ENCODE measurements at regions not wholly inside any gene's neighbourhood (a gene's known extent, or its start where the extent isn't known, plus 50 kb on each side); places are given as distances from the start of the nearest gene placed in this dataset.

DNA sequence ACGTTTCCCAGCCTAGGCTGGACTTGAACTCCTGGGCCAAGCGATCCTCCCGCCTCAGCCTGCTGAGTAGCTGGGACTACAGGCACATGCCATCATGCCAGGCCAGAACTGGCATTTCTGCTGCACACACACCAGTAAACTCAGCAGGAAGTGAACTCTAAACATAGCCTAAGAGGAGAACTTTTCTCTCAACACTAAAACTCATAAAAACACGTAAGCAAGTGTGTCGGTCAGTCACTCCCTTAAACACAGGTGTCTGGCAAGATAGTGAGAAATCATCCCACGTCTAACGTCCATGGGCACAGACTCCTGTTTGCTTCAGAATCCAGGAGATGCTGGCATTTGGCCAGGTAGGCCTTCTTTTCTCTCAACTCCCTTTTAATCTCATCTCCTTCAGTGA is 104.8 kb downstream of the RPL27A start:
- Histone ChIP-seq H3K27ac (ENCODE audit: poor library complexity, severe bottlenecking) (peak overlapping the region; percentile 58), H3K4me1 (ENCODE audit: insufficient read depth, poor library complexity, severe bottlenecking) (peaks cover 17% of the 10 kb centered on the region), H3K36me3 (ENCODE audit: low read depth) (peaks cover 18% of the 10 kb centered on the region), H3K27me3 (ENCODE audit: insufficient read depth, poor library complexity, severe bottlenecking) (no peaks in the 10 kb centered on the region), H3K9me3 (ENCODE audit: severe bottlenecking) (no peaks in the 10 kb centered on the region), H3K4me3 (ENCODE audit: severe bottlenecking) (no peak overlapping the region)
- TF ChIP-seq CTCF (IDR thresholded peaks at IDR 0.05; ENCODE audit: poor library complexity, severe bottlenecking) = no peak
- DNase-seq (ENCODE audit: low spot score) (no peak), ATAC-seq (ENCODE audit: low read depth) (peak; percentile 85)

DNA sequence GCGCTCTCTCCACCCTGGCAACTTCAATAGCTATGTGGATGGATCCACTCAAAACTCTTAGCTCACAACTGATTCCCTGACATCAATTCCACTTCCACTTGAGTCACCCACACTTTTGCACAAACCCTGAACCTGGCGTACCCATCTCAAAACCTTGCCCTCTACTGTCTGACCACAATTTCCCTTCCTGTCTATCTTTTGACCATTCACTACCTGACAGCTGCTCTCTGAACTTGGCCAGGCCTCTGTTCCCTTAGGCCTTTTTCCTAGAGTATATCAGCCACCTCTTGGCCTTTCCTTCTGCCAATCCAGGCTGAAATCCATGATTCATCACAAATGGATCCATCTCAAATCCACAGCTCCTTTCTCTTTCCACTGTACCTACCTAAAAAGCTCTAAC is 106.0 kb downstream of the RPL27A start:
- Histone ChIP-seq H3K9me3 (ENCODE audit: severe bottlenecking) (no peaks in the 10 kb centered on the region), H3K4me3 (ENCODE audit: severe bottlenecking) (no peak overlapping the region), H3K4me1 (ENCODE audit: insufficient read depth, poor library complexity, severe bottlenecking) (peaks cover 21% of the 10 kb centered on the region), H3K27ac (ENCODE audit: poor library complexity, severe bottlenecking) (peak overlapping the region; percentile 58), H3K27me3 (ENCODE audit: insufficient read depth, poor library complexity, severe bottlenecking) (no peaks in the 10 kb centered on the region), H3K36me3 (ENCODE audit: low read depth) (peaks cover 29% of the 10 kb centered on the region)
- no peak for ATAC-seq (ENCODE audit: low read depth)
- no peak for DNase-seq (ENCODE audit: low spot score)
- TF ChIP-seq CTCF (IDR thresholded peaks at IDR 0.05; ENCODE audit: poor library complexity, severe bottlenecking) = no peak

GRCh38 chr11:8789864-8790263 is 107.3 kb downstream of the RPL27A start:
- ATAC-seq (ENCODE audit: low read depth) (no peak), DNase-seq (ENCODE audit: low spot score) (no peak)

DNA sequence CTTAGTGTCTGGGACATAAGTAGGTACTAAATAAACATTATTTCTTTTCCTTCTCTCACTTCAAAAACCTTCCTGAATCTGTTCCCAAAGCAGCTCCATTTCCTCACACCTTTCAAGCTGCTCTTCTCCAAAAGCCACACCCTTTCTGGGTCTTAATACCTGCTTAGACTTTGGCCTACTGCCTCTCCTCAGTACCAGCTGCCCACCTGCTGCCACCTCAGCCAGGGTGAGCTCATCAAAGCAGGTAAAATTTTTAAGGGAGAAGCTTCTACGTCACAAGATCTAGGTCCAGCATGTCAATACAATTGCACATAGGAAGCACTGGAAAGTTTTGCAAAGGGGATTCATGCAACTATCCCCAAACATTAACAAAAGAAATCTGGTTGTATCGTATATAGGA is 108.4 kb downstream of the RPL27A start:
- ATAC-seq (ENCODE audit: low read depth) (no peak), DNase-seq (ENCODE audit: low spot score) (no peak)
- Histone ChIP-seq H3K27ac (ENCODE audit: poor library complexity, severe bottlenecking) (no peak overlapping the region), H3K4me1 (ENCODE audit: insufficient read depth, poor library complexity, severe bottlenecking) (peaks cover 21% of the 10 kb centered on the region), H3K27me3 (ENCODE audit: insufficient read depth, poor library complexity, severe bottlenecking) (no peaks in the 10 kb centered on the region), H3K36me3 (ENCODE audit: low read depth) (peaks cover 33% of the 10 kb centered on the region), H3K4me3 (ENCODE audit: severe bottlenecking) (no peak overlapping the region), H3K9me3 (ENCODE audit: severe bottlenecking) (no peaks in the 10 kb centered on the region)
- no peak for TF ChIP-seq CTCF (IDR thresholded peaks at IDR 0.05; ENCODE audit: poor library complexity, severe bottlenecking)

More at GRCh38 chr11:8789864-8790263, 107.3 kb downstream of the RPL27A start:
- Histone ChIP-seq H3K4me3 (ENCODE audit: severe bottlenecking) (no peak overlapping the region), H3K9me3 (ENCODE audit: severe bottlenecking) (no peaks in the 10 kb centered on the region), H3K4me1 (ENCODE audit: insufficient read depth, poor library complexity, severe bottlenecking) (peaks cover 21% of the 10 kb centered on the region), H3K27me3 (ENCODE audit: insufficient read depth, poor library complexity, severe bottlenecking) (no peaks in the 10 kb centered on the region), H3K27ac (ENCODE audit: poor library complexity, severe bottlenecking) (peak overlapping the region; percentile 58), H3K36me3 (ENCODE audit: low read depth) (peaks cover 32% of the 10 kb centered on the region)
- TF ChIP-seq CTCF (IDR thresholded peaks at IDR 0.05; ENCODE audit: poor library complexity, severe bottlenecking) = no peak

- H3K27ac ChIP-seq (ENCODE audit: poor library complexity, severe bottlenecking) = no peak overlapping the region
Observed at GRCh38 chr11:8792710-8793109, 110.1 kb downstream of the RPL27A start.

More at GRCh38 chr11:8792710-8793109, 110.1 kb downstream of the RPL27A start:
- Histone ChIP-seq H3K9me3 (ENCODE audit: severe bottlenecking) (no peaks in the 10 kb centered on the region), H3K4me1 (ENCODE audit: insufficient read depth, poor library complexity, severe bottlenecking) (peaks cover 9% of the 10 kb centered on the region), H3K36me3 (ENCODE audit: low read depth) (peaks cover 28% of the 10 kb centered on the region), H3K27me3 (ENCODE audit: insufficient read depth, poor library complexity, severe bottlenecking) (no peaks in the 10 kb centered on the region), H3K4me3 (ENCODE audit: severe bottlenecking) (no peak overlapping the region)
- ATAC-seq (ENCODE audit: low read depth) = 0 out of 3 replicates have a peak, but pooled peaks have one; percentile 29
- no peak for TF ChIP-seq CTCF (IDR thresholded peaks at IDR 0.05; ENCODE audit: poor library complexity, severe bottlenecking)
- DNase-seq (ENCODE audit: low spot score) = no peak

Measured in RWPE2 (cell line).